ENCODE measurements at regions not wholly inside any gene's neighbourhood (a gene's known extent, or its start where the extent isn't known, plus 50 kb on each side); places are given as distances from the start of the nearest gene placed in this dataset.

DNA sequence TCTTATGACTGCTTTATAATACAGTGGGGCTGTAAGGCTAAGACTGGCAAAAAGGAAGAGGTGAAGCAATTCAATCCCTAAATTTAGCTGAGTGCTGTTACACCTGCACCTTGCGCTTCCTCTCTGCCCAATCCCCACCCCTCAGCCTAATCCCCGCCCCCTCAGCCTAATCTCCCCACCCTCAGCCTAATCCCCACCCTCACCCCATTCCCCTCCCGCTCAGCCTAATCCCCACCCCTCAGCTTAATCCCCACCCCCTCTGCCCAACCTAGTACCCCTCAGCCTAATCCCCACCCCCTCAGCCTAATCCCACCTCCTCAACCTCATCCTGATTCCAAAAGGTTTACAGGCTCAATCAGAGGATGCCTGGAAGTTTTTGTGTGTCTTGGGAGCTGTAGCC, 155.5 kb downstream of the PMP22 start:
- no peak for DNase-seq (ENCODE audit: low spot score)

- DNase-seq (ENCODE audit: low spot score) = no peak
These were observed 156.1 kb downstream of the PMP22 start for GRCh38 chr17:15108992-15109391.

GRCh38 chr17:15106540-15106939, 158.6 kb downstream of the PMP22 start:
- peak; percentile 8 for DNase-seq (ENCODE audit: low spot score)

- DNase-seq (ENCODE audit: low spot score) = no peak
These were observed 161.3 kb downstream of the PMP22 start for GRCh38 chr17:15103785-15104184.

DNA sequence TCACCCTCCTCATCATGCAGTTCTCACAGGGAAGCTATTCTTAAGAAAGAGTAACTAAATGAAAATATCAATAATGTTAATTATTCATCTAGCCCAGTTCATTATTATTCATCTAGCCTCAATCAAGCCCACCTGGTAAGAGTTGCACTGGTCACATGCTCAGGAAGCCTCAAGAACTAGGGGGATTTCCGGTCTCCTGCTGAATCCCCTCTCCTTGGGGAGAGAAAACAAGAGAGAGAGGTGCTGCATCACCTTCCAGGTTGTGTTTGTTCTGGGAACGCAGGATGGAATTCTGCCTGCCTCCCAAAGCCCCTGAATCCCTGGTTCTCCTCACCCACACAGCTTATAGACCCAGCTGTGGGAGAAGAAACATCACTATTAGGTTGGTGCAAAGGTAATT, 164.0 kb downstream of the PMP22 start:
- no peak for DNase-seq (ENCODE audit: low spot score)

DNA sequence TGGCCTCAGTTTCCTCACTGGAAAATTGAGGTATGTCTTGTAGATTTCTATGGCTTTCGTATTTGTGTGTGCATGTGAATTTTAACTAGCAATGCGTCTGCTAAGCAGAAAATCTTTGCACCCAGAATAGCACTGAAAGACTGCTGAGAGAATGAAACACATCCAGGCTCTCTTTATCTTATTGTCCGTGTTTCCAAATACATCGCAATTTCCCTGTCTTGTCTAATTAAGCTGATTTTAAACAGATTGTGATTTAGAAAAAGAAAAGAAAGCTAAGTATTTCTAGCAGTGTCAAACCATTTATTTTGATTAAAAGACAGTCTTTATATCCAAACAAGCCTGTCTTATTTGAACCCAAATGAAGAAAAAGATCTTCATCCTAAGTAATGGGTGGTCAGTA, 168.6 kb downstream of the PMP22 start:
- DNase-seq (ENCODE audit: low spot score) = no peak

DNA sequence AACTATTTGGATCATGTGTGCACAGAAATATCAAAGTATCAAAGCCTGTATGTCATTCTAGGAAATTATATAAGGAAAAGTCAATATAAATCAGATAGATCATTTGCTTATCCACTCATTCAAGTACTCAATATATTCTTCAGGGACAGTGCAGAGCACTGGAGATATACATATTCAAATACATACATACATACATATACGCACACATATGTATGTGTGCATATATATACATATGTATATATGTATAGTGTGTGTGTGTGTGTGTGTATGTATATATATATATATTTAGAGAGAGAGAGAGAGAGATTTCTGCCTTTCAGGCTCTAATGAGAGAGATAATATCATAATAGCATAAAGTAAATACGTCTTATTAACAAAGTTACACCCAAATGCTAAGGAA, 169.2 kb downstream of the PMP22 start:
- DNase-seq (ENCODE audit: low spot score) = no peak

- no peak for DNase-seq (ENCODE audit: low spot score)
These were observed 172.4 kb downstream of the PMP22 start for GRCh38 chr17:15092762-15093161.

DNA sequence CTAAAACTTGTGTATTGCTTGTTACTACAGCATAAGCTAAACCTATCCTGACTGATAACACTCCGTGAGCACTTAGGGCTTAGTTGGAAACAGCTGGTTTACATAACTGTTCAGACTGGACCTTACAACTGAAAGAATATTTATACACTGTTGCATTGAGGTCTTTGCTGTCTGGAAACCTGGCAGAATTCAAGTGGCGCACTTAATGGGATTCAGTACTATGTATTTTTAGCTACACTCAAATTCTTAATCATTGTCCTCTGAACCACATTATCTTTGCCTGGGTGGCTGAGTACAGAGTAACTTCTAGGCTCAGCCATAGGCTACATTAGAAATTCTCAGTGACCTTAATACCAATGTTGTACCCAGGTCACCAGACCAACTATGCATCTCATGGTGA, 172.9 kb downstream of the PMP22 start:
- DNase-seq (ENCODE audit: low spot score) = no peak

GRCh38 chr17:15091825-15092224, 173.3 kb downstream of the PMP22 start:
- peak; percentile 1 for DNase-seq (ENCODE audit: low spot score)

GRCh38 chr17:15090533-15090932, 174.6 kb downstream of the PMP22 start:
- DNase-seq (ENCODE audit: low spot score) = no peak

GRCh38 chr17:15087946-15088345, 177.2 kb downstream of the PMP22 start:
- DNase-seq (ENCODE audit: low spot score) = no peak

DNA sequence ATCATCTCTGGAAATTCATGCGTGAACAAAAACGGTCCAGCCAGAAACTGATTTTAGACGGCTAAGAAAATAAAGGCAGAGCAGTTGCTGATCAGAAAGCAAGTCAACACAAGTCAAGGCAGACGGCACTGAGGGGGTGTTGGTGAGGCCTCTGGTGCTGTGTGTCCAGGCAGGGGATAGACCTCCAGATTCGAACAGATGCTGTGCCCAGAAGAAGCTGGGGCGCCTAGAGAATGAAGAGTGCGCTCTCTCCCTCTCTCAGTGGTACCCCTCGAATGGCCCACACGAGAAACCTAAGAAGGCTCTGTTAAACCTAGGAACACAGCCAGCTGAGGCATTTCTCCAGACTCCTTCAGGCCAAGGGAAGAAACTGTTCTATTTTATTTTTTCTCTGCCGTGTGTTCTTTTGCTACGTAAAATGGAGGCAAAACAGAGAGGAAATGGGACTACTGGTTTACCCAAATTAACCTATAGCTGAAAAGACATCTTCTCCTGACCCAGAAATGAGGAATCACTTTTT, 178.3 kb downstream of the PMP22 start:
- DNase-seq (ENCODE audit: low spot score) = no peak

DNA sequence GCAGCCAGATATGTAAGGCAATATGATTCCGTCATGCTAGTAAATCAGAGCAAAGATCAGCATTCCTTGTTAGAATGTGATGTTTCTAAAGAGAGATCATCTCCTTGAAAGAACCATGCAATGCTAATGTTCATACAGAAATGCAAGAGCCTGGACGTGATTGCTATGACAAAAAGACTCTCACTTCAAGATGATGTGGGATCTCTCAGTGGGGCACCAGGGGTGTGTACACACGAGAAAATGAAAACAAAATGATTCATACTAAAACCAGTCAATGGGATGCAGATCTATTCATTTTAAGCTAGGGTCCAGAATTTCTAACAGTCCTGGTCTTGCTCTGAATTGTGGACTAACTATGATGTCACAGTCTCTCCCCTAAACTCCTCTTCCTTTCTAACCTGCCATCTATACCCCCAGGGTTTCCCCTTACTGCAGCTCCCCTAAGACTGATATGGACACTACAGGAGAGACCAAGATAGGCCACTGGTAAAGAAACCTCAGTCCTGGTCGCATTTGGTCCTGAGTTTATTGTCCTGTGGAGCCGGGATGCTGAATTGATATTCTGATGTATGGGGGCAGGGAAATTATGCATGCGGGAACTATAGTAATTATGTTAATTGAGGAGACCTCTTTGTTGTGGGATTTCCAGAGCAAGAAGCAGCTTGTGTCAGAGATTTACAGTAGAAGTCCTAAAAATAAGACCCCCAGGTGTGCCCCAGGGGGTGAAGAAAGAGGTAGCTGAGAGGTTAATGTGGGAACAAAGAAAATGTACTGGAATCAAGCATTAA, 179.0 kb downstream of the PMP22 start:
- no peak for DNase-seq (ENCODE audit: low spot score)

DNA sequence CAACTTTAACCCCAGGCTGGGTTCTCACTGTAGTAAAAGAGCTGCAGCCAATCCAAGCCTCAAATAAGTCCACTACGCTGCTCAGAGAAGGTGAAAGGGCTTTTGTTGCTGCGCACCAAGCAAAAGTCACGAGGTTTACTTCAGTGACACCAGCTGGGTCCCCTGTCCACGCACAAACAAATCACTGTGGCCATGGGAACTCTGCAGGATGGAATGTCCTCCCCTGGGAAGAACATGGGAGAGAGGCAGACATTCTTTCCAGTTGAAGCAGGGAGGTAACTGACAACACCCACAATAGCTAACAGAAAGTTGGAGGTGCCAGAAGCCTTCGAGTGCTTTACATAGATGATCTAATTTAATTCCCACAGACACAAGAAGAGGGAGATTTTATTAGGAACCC, 181.9 kb downstream of the PMP22 start:
- DNase-seq (ENCODE audit: low spot score) = no peak

- no peak for DNase-seq (ENCODE audit: low spot score)
These were observed 184.1 kb downstream of the PMP22 start for GRCh38 chr17:15081008-15081407.

GRCh38 chr17:15078570-15078969, 186.6 kb downstream of the PMP22 start:
- no peak for DNase-seq (ENCODE audit: low spot score)

GRCh38 chr17:15076991-15077663, 188.0 kb downstream of the PMP22 start:
- DNase-seq (ENCODE audit: low spot score) = no peak

GRCh38 chr17:15051933-15052332, 213.2 kb downstream of the PMP22 start:
- DNase-seq (ENCODE audit: low spot score) = no peak

- DNase-seq (ENCODE audit: low spot score) = no peak
These were observed 215.3 kb downstream of the PMP22 start for GRCh38 chr17:15049795-15050160.

GRCh38 chr17:15048933-15049794, 216.0 kb downstream of the PMP22 start:
- no peak for DNase-seq (ENCODE audit: low spot score)

GRCh38 chr17:15048381-15048780, 216.7 kb downstream of the PMP22 start:
- DNase-seq (ENCODE audit: low spot score) = no peak
